ENCODE measurements at regions not wholly inside any gene's neighbourhood (a gene's known extent, or its start where the extent isn't known, plus 50 kb on each side); places are given as distances from the start of the nearest gene placed in this dataset.

DNA sequence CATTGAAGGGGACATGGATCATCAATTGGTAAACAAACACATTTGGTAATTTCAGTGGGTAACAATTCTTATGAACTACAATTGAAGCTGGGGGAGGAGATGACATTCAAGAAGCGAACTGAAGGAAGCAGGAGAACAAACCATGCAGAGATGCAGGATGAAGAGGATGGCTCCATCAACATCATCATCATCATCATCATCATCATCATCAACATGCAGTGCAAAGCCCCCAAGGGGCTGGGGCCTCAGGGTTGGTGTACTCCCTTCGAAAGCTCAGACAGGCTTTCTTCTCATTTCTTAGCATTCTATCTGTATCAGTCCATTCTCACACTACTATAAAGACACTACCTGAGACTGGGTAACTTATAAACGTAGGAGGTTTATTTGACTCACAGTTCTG lies 105.8 kb downstream of the DUSP10 start:
- no peak for TF ChIP-seq POLR2A (IDR thresholded peaks at IDR 0.05)
- TF ChIP-seq, protein P1, sequence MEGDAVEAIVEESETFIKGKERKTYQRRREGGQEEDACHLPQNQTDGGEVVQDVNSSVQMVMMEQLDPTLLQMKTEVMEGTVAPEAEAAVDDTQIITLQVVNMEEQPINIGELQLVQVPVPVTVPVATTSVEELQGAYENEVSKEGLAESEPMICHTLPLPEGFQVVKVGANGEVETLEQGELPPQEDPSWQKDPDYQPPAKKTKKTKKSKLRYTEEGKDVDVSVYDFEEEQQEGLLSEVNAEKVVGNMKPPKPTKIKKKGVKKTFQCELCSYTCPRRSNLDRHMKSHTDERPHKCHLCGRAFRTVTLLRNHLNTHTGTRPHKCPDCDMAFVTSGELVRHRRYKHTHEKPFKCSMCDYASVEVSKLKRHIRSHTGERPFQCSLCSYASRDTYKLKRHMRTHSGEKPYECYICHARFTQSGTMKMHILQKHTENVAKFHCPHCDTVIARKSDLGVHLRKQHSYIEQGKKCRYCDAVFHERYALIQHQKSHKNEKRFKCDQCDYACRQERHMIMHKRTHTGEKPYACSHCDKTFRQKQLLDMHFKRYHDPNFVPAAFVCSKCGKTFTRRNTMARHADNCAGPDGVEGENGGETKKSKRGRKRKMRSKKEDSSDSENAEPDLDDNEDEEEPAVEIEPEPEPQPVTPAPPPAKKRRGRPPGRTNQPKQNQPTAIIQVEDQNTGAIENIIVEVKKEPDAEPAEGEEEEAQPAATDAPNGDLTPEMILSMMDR (IDR thresholded peaks at IDR 0.05 in 4 of 5, conservative IDR thresholded peaks at IDR 0.05 in 1 of 5): no peak
